Trophoblast cell (in vitro differentiated cells and primary cell): ENCODE measurements at regions not wholly inside any gene's neighbourhood (a gene's known extent, or its start where the extent isn't known, plus 50 kb on each side); places are given as distances from the start of the nearest gene placed in this dataset.

Experiments
- DNase-seq, 2 donors: peaks; one replicate each; pipeline ENCODE4 v3.0.0-alpha.2; 2016
- H2AFZ ChIP-seq: 2 replicates; pipeline ENCODE4 v1.6.1; 2013; ENCODE audit warnings: low read length, moderate library complexity, mild to moderate bottlenecking; ENCODE audit not compliant: insufficient read depth, poor library complexity
- H2AK5ac ChIP-seq: 2 replicates; pipeline ENCODE4 v1.6.1; 2013; ENCODE audit warnings: mild to moderate bottlenecking, low read length
- H2BK120ac ChIP-seq: 2 replicates; pipeline ENCODE4 v1.6.1; 2013; ENCODE audit warnings: low read length, mild to moderate bottlenecking, moderate library complexity; ENCODE audit not compliant: insufficient read depth, poor library complexity
- H2BK12ac ChIP-seq: 2 replicates; pipeline ENCODE4 v1.6.1; 2013; ENCODE audit warnings: mild to moderate bottlenecking, low read length, moderate library complexity
- H2BK5ac ChIP-seq: 2 replicates; pipeline ENCODE4 v1.6.1; 2013; ENCODE audit warnings: low read length, low read depth, moderate library complexity, mild to moderate bottlenecking; ENCODE audit not compliant: poor library complexity
- H3K14ac ChIP-seq: 2 replicates; pipeline ENCODE4 v1.6.1; 2013; ENCODE audit warnings: mild to moderate bottlenecking, low read length
- H3K18ac ChIP-seq: 2 replicates; pipeline ENCODE4 v1.6.1; 2013; ENCODE audit warnings: mild to moderate bottlenecking, low read length
- H3K23ac ChIP-seq: 2 replicates; pipeline ENCODE4 v1.6.1; 2013; ENCODE audit warnings: low read length
- H3K27ac ChIP-seq: 2 replicates; pipeline ENCODE4 v1.5.1; 2013; ENCODE audit warnings: low read depth, mild to moderate bottlenecking, inconsistent platforms, low read length, moderate library complexity
- H3K27me3 ChIP-seq: 2 replicates; pipeline ENCODE4 v1.6.1; 2013; ENCODE audit warnings: inconsistent platforms, mild to moderate bottlenecking, low read length, moderate library complexity; ENCODE audit not compliant: insufficient read depth
- H3K36me3 ChIP-seq, 2 experiments: 1 replicate in 1 of 2; 2 replicates in 1 of 2; pipeline ENCODE4 v1.6.1; 2013; ENCODE audit warnings: low read length in 2 of 2, mild to moderate bottlenecking in 2 of 2, moderate library complexity in 1 of 2; ENCODE audit not compliant: insufficient read depth in 2 of 2, control insufficient read depth in 1 of 2
- H3K4ac ChIP-seq: 2 replicates; pipeline ENCODE4 v1.6.1; 2013; ENCODE audit warnings: low read depth, mild to moderate bottlenecking, low read length, moderate library complexity
- H3K4me1 ChIP-seq, 2 experiments: 1 replicate in 1 of 2; 2 replicates in 1 of 2; pipeline ENCODE4 v1.6.1; 2013; ENCODE audit warnings: low read length in 2 of 2, mild to moderate bottlenecking in 2 of 2, moderate library complexity in 1 of 2; ENCODE audit not compliant: insufficient read depth in 2 of 2, control insufficient read depth in 1 of 2
- H3K4me2 ChIP-seq: 2 replicates; pipeline ENCODE4 v1.6.1; 2013; ENCODE audit warnings: inconsistent platforms, mild to moderate bottlenecking, low read length, moderate library complexity
- H3K4me3 ChIP-seq: 2 replicates; pipeline ENCODE4 v1.5.1; 2013; ENCODE audit warnings: mild to moderate bottlenecking, low read depth, low read length, inconsistent platforms
- H3K79me1 ChIP-seq: one replicate; pipeline ENCODE4 v1.6.1; 2013; ENCODE audit warnings: low read length
- H3K79me2 ChIP-seq: 2 replicates; pipeline ENCODE4 v1.6.1; 2013; ENCODE audit warnings: low read length, mild to moderate bottlenecking; ENCODE audit not compliant: control insufficient read depth, insufficient read depth, poor library complexity
- H3K9ac ChIP-seq: 2 replicates; pipeline ENCODE4 v1.6.1; 2013; ENCODE audit warnings: mild to moderate bottlenecking, low read length
- H3K9me3 ChIP-seq: 2 replicates; pipeline ENCODE4 v1.6.1; 2013; ENCODE audit warnings: low read depth, mild to moderate bottlenecking, control low read depth, inconsistent platforms, low read length; ENCODE audit not compliant: insufficient read depth
- H4K12ac ChIP-seq: 2 replicates; pipeline ENCODE4 v1.6.1; 2013; ENCODE audit warnings: low read depth, mild to moderate bottlenecking, low read length, moderate library complexity
- H4K8ac ChIP-seq: 2 replicates; pipeline ENCODE4 v1.6.1; 2013; ENCODE audit warnings: low read depth, mild to moderate bottlenecking, low read length, moderate library complexity
- H4K91ac ChIP-seq: one replicate; pipeline ENCODE4 v1.6.1; 2013; ENCODE audit warnings: low read depth, mild to moderate bottlenecking, low read length, moderate library complexity
- WGBS: extraction: QIAGEN DNeasy Blood & Tissue Kit; methylation state at CpG from one replicate; pipeline ENCODE4 v1.1.7; 2013; ENCODE audit warnings: missing lambda C conversion rate; ENCODE audit not compliant: insufficient read length, insufficient coverage; ENCODE audit errors: extremely low coverage; 5-methylcytosine and 5-hydroxymethylcytosine counted together

DNA sequence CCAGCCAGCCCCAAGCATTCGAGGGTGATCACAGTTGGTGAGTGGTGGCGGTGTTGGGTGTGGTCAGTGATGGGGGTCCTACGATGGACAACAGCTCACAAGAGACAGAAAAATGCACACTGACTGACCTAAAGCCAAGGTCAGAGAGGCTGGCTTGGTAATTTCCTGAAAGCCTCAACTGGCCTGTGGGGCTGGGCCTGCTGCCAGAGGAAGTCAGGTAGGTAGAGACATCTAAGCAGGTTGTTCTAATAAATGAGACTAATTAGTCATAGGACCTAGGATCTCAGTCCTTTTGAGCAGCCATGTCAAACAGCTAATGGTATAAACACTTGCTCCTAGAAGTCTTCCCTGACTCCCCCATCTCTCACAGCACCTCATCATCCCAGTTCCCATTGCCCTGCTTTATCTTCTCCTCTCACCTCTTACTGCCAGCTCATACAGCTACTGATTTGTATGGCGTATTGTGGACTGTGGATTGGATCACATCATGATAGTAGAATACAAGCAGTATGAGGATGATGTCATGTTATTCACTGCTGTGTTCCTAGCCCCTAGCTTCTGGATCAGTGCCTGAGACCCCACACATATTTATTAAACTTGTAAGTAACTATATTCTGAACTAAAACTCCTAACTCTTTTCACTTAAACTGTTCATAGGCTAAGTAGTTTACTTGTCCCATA lies 262.9 kb upstream of the KLHL29 start:
- no peak overlapping the region for H2BK5ac ChIP-seq
- no peak overlapping the region for H3K23ac ChIP-seq
- no peak overlapping the region for H2AFZ ChIP-seq
- H4K91ac ChIP-seq, result no peak overlapping the region
- H3K18ac ChIP-seq, result no peak overlapping the region
- H3K9ac ChIP-seq, result no peak overlapping the region
- H3K36me3 ChIP-seq, result no peaks in the 10 kb centered on the region
- no peaks in the 10 kb centered on the region for H3K79me2 ChIP-seq
- H3K4me2 ChIP-seq, result no peak overlapping the region
- no peak overlapping the region for H4K8ac ChIP-seq
- no peak overlapping the region for H3K14ac ChIP-seq
- H3K79me1 ChIP-seq, result no peaks in the 10 kb centered on the region
- no peak overlapping the region for H2AK5ac ChIP-seq
- H3K9me3 ChIP-seq, result no peaks in the 10 kb centered on the region
- no peak overlapping the region for H3K27ac ChIP-seq
- H2BK120ac ChIP-seq, result no peak overlapping the region
- no peak overlapping the region for H4K12ac ChIP-seq
- no peaks in the 10 kb centered on the region for H3K4me1 ChIP-seq
- H3K4ac ChIP-seq, result no peak overlapping the region
- no peaks in the 10 kb centered on the region for H3K27me3 ChIP-seq
- no peak overlapping the region for H2BK12ac ChIP-seq
- H3K4me3 ChIP-seq, result no peak overlapping the region
- no peak for DNase-seq
- WGBS, result no CpG with 5 or more reads among the region's 4 CpGs

DNA sequence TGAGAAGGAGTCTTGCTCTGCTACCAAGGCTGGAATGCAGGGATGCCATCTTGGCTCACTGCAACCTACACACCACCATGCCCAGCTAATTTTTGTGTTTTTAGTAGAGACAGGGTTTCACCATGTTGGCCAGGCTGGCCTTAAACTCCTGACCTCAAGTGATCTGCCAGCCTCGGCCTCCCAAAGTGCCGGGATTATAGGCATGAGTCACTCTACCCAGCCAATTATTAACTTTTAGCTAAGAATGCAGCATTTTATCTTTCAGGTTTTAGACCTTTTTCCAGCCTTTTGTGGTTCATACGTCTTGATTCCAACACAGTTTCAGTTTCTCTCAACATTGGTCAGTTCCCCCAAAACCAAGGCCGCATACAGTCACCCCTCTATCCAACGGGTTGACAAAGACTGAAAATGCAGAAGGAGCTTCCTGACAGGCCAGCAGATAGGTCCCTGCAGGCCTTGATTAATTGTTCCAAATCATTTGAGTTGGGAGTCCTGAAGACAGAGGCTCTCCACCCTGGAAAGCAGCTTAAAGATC lies 262.2 kb upstream of the KLHL29 start:
- H3K27ac ChIP-seq, result no peak overlapping the region
- no peak overlapping the region for H3K9ac ChIP-seq
- H2AK5ac ChIP-seq, result no peak overlapping the region
- H2BK12ac ChIP-seq, result no peak overlapping the region
- no peaks in the 10 kb centered on the region for H3K9me3 ChIP-seq
- WGBS, result no CpG with 5 or more reads among the region's 5 CpGs
- no peaks in the 10 kb centered on the region for H3K79me1 ChIP-seq
- H4K91ac ChIP-seq, result no peak overlapping the region
- H4K12ac ChIP-seq, result no peak overlapping the region
- no peak overlapping the region for H3K4ac ChIP-seq
- no peak overlapping the region for H3K18ac ChIP-seq
- no peaks in the 10 kb centered on the region for H3K4me1 ChIP-seq
- no peak overlapping the region for H2BK120ac ChIP-seq
- H3K79me2 ChIP-seq, result no peaks in the 10 kb centered on the region
- H4K8ac ChIP-seq, result no peak overlapping the region
- no peak overlapping the region for H3K23ac ChIP-seq
- H3K36me3 ChIP-seq, result no peaks in the 10 kb centered on the region
- H2AFZ ChIP-seq, result no peak overlapping the region
- H2BK5ac ChIP-seq, result no peak overlapping the region
- no peaks in the 10 kb centered on the region for H3K27me3 ChIP-seq
- no peak for DNase-seq
- H3K14ac ChIP-seq, result no peak overlapping the region
- H3K4me3 ChIP-seq, result no peak overlapping the region
- H3K4me2 ChIP-seq, result no peak overlapping the region

DNA sequence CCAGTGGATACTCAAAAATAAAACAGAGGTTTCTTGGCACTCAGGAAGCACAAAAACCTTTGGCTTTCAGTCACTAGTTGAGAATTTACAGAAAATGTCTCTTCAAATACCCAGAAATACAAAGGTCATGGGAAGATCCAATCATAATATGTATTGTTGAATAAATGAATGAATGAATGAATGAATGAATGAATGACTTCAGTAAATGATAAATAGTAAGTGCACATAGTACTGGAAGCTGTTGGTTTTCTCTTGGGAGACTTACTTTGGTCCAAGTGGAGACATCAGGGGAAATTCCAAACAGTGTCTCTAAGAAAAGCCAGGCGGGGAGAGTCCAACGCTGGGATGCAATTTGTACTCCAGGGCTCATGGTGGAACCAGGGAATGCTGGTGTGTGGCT lies 261.3 kb upstream of the KLHL29 start:
- H3K23ac ChIP-seq, result no peak overlapping the region
- H3K4me1 ChIP-seq, result no peaks in the 10 kb centered on the region
- no peak overlapping the region for H3K14ac ChIP-seq
- H2BK12ac ChIP-seq, result no peak overlapping the region
- no peak overlapping the region for H2BK5ac ChIP-seq
- no peak overlapping the region for H3K4ac ChIP-seq
- H3K79me1 ChIP-seq, result no peaks in the 10 kb centered on the region
- WGBS, result no CpG with 5 or more reads among the region's 2 CpGs
- H3K9me3 ChIP-seq, result peaks cover 1% of the 10 kb centered on the region
- no peak overlapping the region for H4K8ac ChIP-seq
- no peaks in the 10 kb centered on the region for H3K36me3 ChIP-seq
- H3K4me3 ChIP-seq, result no peak overlapping the region
- H3K27ac ChIP-seq, result no peak overlapping the region
- no peaks in the 10 kb centered on the region for H3K79me2 ChIP-seq
- H3K4me2 ChIP-seq, result no peak overlapping the region
- no peak overlapping the region for H4K12ac ChIP-seq
- no peak overlapping the region for H2AFZ ChIP-seq
- H3K27me3 ChIP-seq, result no peaks in the 10 kb centered on the region
- no peak overlapping the region for H2AK5ac ChIP-seq
- no peak overlapping the region for H2BK120ac ChIP-seq
- H3K18ac ChIP-seq, result no peak overlapping the region
- H3K9ac ChIP-seq, result no peak overlapping the region
- DNase-seq, result no peak
- no peak overlapping the region for H4K91ac ChIP-seq

DNA sequence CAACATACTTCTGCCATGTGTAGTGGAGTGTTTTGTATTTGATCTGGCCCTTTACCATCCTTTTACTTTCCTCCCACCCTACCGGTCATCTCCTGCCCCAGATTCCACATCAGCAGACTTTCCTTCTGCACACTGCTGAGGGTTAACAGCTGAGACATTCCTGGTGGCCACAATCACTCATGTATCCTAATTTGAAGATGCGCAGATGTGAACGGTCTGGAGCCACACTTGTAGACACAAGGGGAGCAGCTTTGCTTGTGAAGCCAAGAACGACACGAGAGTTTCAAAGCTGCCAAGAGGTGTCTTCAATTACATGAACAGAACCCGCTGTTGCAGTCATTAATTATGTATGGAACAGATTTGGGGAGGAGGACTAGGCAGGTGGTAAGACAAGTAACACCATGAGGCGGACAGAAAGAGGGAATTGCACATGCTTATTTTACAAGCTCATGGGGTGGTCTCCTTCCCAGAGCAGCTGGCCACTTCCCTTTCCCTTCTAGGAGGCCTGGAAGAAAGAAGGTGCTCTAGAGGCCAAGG lies 260.7 kb upstream of the KLHL29 start:
- H3K23ac ChIP-seq, result no peak overlapping the region
- H3K27me3 ChIP-seq, result no peaks in the 10 kb centered on the region
- no peak overlapping the region for H2BK120ac ChIP-seq
- H2BK5ac ChIP-seq, result no peak overlapping the region
- H2AFZ ChIP-seq, result no peak overlapping the region
- H3K9me3 ChIP-seq, result peaks cover 2% of the 10 kb centered on the region
- no peak overlapping the region for H3K4me2 ChIP-seq
- no peak overlapping the region for H2AK5ac ChIP-seq
- no peak overlapping the region for H2BK12ac ChIP-seq
- H3K4me1 ChIP-seq, result no peaks in the 10 kb centered on the region
- no peak overlapping the region for H4K12ac ChIP-seq
- H3K79me1 ChIP-seq, result no peaks in the 10 kb centered on the region
- no peak overlapping the region for H4K8ac ChIP-seq
- no peak overlapping the region for H3K27ac ChIP-seq
- H3K36me3 ChIP-seq, result no peaks in the 10 kb centered on the region
- no peak overlapping the region for H3K4ac ChIP-seq
- H3K79me2 ChIP-seq, result no peaks in the 10 kb centered on the region
- DNase-seq, result no peak
- H3K18ac ChIP-seq, result no peak overlapping the region
- H3K14ac ChIP-seq, result no peak overlapping the region
- WGBS, result no CpG with 5 or more reads among the region's 7 CpGs
- H4K91ac ChIP-seq, result no peak overlapping the region
- no peak overlapping the region for H3K4me3 ChIP-seq
- no peak overlapping the region for H3K9ac ChIP-seq
